SU-DHL-6 (cell line): ENCODE measurements at regions not wholly inside any gene's neighbourhood (a gene's known extent, or its start where the extent isn't known, plus 50 kb on each side); places are given as distances from the start of the nearest gene placed in this dataset.

Source experiments
- H2AFZ ChIP-seq: fragments of 200-600 bp; sonication (generic); 2 replicates; pipeline ENCODE4 v1.6.1; 2014; ENCODE audit warnings: low read depth, mild to moderate bottlenecking, moderate library complexity, mixed read lengths, antibody characterized with exemption, low read length; ENCODE audit not compliant: severe bottlenecking
- H3F3A ChIP-seq: fragments of 200-600 bp; shearing (Covaris generic); 2 replicates; pipeline ENCODE4 v1.6.0; 2016; ENCODE audit warnings: antibody characterized with exemption, mild to moderate bottlenecking; ENCODE audit not compliant: insufficient read depth
- H3K27ac ChIP-seq: fragments of 200-600 bp; sonication (generic); 2 replicates; pipeline ENCODE4 v1.5.1; 2016; ENCODE audit warnings: low read depth, mild to moderate bottlenecking, low read length, moderate library complexity, mixed read lengths
- H3K27me3 ChIP-seq: fragments of 200-600 bp; sonication (generic), shearing (Covaris generic); 2 replicates; pipeline ENCODE4 v1.6.0; 2014; ENCODE audit warnings: mild to moderate bottlenecking, low read length
- H3K36me3 ChIP-seq: fragments of 200-600 bp; sonication (generic); 2 replicates; pipeline ENCODE4 v1.6.1; 2014; ENCODE audit warnings: mild to moderate bottlenecking, low read length, mixed read lengths
- H3K4me2 ChIP-seq: fragments of 300-600, 200-600 bp; shearing (Covaris generic), sonication (generic); 2 replicates; pipeline ENCODE4 v1.6.0; 2014; ENCODE audit warnings: low read length, low read depth, mild to moderate bottlenecking; ENCODE audit not compliant: poor library complexity, severe bottlenecking
- H3K4me3 ChIP-seq: fragments of 200-600 bp; sonication (generic); 2 replicates; pipeline ENCODE4 v1.5.1; 2014; ENCODE audit warnings: antibody characterized with exemption, low read length, mild to moderate bottlenecking, mixed read lengths; ENCODE audit not compliant: insufficient read depth, poor library complexity, severe bottlenecking
- H3K79me2 ChIP-seq: fragments of 200-600 bp; sonication (generic); 2 replicates; pipeline ENCODE4 v1.6.1; 2014; ENCODE audit warnings: mild to moderate bottlenecking, low read length, moderate library complexity; ENCODE audit not compliant: insufficient read depth
- H3K9ac ChIP-seq: fragments of 200-600 bp; sonication (generic); 2 replicates; pipeline ENCODE4 v1.7.0; 2014; ENCODE audit warnings: mild to moderate bottlenecking, low read length
- H3K9me2 ChIP-seq: fragments of 200-600 bp; sonication (generic); replicated peaks from 2 replicates; pipeline ENCODE4 v1.6.1; 2014; ENCODE audit warnings: low read length; ENCODE audit not compliant: insufficient read depth
- H3K9me3 ChIP-seq: fragments of 200-600 bp; sonication (generic); 2 replicates; pipeline ENCODE4 v1.6.1; 2014; ENCODE audit warnings: low read length, mixed read lengths; ENCODE audit not compliant: insufficient read depth
- H4K20me1 ChIP-seq: fragments of 200-600 bp; sonication (generic); 2 replicates; pipeline ENCODE4 v1.6.1; 2014; ENCODE audit warnings: low read depth, mild to moderate bottlenecking, antibody characterized with exemption, low read length, moderate library complexity, mixed read lengths
- CTCF ChIP-seq: fragments of 200-600 bp; sonication (generic); IDR thresholded peaks from one replicate; pipeline ENCODE4 v1.5.1; 2017; ENCODE audit warnings: antibody characterized with exemption, mild to moderate bottlenecking, low read length, moderate library complexity; ENCODE audit not compliant: insufficient read depth, poor library complexity, severe bottlenecking
- EZH2phosphoT487 ChIP-seq: fragments of 200-600 bp; sonication (generic), shearing (Covaris generic); conservative IDR thresholded peaks from 2 replicates; pipeline ENCODE4 v1.6.1; 2018; ENCODE audit warnings: mild to moderate bottlenecking, antibody characterized with exemption, low read length, moderate library complexity, mixed read lengths

GRCh38 chr11:15346907-15347306, 232.2 kb downstream of the INSC start:
- H3K27me3 ChIP-seq, result no peaks in the 10 kb centered on the region
- H3F3A ChIP-seq, result no peaks in the 10 kb centered on the region
- no peak for TF ChIP-seq CTCF
- no peak for TF ChIP-seq EZH2phosphoT487
- no peaks in the 10 kb centered on the region for H4K20me1 ChIP-seq
- no peak overlapping the region for H3K9ac ChIP-seq
- no peaks in the 10 kb centered on the region for H3K36me3 ChIP-seq
- H3K4me2 ChIP-seq, result no peak overlapping the region
- H3K4me3 ChIP-seq, result no peak overlapping the region
- H2AFZ ChIP-seq, result no peak overlapping the region
- H3K79me2 ChIP-seq, result no peaks in the 10 kb centered on the region
- H3K9me3 ChIP-seq, result no peaks in the 10 kb centered on the region
- H3K27ac ChIP-seq, result no peak overlapping the region
- H3K9me2 ChIP-seq, result no peaks in the 10 kb centered on the region

- Histone ChIP-seq H3K27ac (no peak overlapping the region), H3K9ac (no peak overlapping the region), H3F3A (no peaks in the 10 kb centered on the region), H4K20me1 (no peaks in the 10 kb centered on the region), H3K9me2 (no peaks in the 10 kb centered on the region), H3K79me2 (no peaks in the 10 kb centered on the region), H3K4me2 (no peak overlapping the region), H3K9me3 (no peaks in the 10 kb centered on the region), H2AFZ (no peak overlapping the region), H3K27me3 (no peaks in the 10 kb centered on the region), H3K4me3 (no peak overlapping the region), H3K36me3 (no peaks in the 10 kb centered on the region)
- TF ChIP-seq CTCF (no peak), EZH2phosphoT487 (no peak)
These were observed 233.4 kb downstream of the INSC start for GRCh38 chr11:15347969-15348734.

GRCh38 chr11:15349413-15349812, 234.7 kb downstream of the INSC start:
- no peak overlapping the region for H2AFZ ChIP-seq
- TF ChIP-seq CTCF (no peak), EZH2phosphoT487 (no peak)
- no peaks in the 10 kb centered on the region for H3K9me3 ChIP-seq
- no peaks in the 10 kb centered on the region for H3K27me3 ChIP-seq
- no peaks in the 10 kb centered on the region for H3K79me2 ChIP-seq
- no peaks in the 10 kb centered on the region for H3F3A ChIP-seq
- no peak overlapping the region for H3K9ac ChIP-seq
- H3K9me2 ChIP-seq, result no peaks in the 10 kb centered on the region
- H4K20me1 ChIP-seq, result no peaks in the 10 kb centered on the region
- no peak overlapping the region for H3K4me2 ChIP-seq
- no peak overlapping the region for H3K27ac ChIP-seq
- no peaks in the 10 kb centered on the region for H3K36me3 ChIP-seq
- no peak overlapping the region for H3K4me3 ChIP-seq
